ENCODE measurements at regions not wholly inside any gene's neighbourhood (a gene's known extent, or its start where the extent isn't known, plus 50 kb on each side); places are given as distances from the start of the nearest gene placed in this dataset.
"Not testable (repeated sequence)": the region's sequence is repeated elsewhere in the genome, so short reads cannot be mapped to it uniquely, and the experiment has no call there.

DNA sequence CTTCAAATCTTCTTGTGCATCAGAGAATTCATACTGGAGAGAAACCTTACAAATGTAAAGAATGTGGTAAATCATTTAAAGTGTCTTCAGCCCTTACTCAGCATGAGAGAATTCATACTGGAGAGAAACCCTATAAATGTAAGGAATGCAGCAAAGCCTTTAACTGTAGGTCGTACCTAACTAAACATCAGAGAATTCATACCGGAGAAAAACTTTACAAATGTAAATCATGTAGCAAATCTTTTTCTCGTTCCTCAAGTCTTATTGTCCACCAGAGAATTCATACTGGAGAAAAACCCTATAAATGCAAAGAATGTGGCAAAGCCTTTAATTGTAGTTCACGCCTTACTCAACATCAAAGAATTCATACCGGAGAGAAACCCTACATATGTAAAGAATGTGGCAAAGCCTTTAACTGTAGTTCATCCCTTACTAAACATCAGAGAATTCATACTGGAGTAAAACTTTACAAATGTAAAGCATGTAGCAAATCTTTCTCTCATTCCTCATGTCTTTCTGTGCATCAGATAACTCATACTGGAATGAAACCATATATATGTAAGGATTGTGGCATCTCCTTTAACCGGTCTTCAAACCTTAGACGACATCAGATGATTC, 118.5 kb upstream of the ZNF267 start:
- DNase-seq, result no peak

DNA sequence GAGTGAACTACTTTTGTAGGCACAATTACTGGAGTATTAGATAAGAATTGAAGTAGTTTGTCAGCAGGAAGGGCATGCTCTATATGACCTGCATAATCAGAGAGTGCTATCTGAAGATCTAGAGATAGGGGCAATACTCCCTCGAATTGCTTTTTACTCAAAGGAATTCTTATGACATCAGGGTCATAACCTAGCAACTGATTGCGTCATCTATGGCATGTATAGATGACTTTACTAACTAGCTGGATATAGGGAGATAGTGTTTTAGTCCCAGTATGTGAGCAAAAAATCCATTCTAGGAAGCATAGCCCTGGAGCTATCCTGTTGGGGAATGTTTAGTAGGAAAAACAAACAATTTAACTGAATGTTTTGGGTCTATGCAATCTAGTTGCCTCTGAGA, 109.5 kb upstream of the ZNF267 start:
- no peak for DNase-seq

DNA sequence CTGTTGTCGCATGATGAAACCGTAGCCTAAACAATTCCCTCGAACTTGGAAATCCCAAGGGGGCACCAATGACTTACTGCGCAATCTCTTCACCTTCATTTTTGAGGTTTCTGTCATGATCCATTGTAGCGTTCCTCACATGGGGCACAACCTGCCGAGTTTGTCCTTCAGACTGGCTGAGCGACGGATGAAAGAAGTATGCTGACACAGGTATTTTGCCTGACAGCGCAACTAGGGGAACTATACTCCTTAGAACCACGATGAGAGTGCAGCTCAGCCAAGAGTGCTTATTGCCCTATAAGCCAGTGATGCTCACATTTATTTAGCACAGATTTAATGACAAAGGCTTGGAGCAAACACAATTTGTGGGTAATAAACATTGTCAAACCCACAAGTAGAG, 106.3 kb upstream of the ZNF267 start:
- no peak for DNase-seq

DNA sequence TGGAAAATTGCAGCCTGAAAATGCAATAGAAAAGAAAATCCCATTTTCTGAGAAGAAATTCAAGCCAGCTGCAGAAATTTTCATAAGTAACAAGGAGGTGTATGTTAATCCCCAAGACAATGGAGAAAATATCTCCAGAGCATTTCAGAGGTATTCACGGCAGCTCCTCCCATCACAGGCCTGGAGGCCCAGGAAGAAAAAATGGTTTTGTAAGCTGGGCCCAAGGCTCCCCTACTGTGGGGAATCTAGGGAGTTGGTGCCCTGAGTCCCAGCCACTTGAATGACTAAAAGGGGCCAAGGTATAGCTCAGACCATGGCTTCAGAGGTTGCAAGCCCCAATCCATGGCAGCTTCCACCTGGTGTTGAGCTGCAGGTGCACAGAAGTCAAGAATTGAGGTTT, 93.3 kb upstream of the ZNF267 start:
- DNase-seq, result no peak

DNA sequence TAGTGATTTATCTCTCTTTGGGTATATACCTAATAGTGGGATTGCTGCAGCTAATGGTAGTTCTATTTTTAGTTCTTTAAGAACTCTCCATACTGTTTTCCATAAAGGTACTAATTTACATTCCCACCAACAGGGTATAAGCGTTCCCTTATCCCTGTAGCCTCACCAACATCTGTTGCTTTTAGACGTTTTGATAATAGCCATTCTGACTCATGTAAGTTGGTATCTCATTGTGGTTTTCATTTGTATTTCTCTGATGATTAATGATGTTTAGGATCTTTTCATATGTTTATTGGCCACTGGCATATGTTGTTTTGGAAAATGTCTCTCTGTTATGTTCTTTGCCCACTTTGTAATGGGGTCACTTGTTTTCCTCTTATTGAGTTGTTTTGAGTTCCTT, 88.5 kb upstream of the ZNF267 start:
- no peak for DNase-seq

DNA sequence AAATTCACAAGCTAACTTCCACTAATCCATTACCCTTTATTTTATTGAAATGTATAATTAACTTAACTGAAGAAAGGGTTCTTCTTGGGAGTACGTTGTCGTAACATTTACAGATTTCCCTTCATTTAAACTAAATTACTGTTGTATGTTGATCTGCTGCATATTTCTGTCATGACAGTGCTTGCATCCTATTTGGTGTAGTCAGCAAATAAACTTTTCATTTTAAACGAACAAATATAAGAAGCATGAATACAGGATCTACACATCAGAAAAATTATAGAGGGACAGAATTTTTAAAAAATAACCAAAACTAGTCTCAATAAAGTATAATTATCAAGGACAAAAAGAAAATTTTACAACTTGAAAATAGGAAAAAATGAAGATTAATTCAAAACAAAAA, 66.5 kb upstream of the ZNF267 start:
- no peak for DNase-seq

DNA sequence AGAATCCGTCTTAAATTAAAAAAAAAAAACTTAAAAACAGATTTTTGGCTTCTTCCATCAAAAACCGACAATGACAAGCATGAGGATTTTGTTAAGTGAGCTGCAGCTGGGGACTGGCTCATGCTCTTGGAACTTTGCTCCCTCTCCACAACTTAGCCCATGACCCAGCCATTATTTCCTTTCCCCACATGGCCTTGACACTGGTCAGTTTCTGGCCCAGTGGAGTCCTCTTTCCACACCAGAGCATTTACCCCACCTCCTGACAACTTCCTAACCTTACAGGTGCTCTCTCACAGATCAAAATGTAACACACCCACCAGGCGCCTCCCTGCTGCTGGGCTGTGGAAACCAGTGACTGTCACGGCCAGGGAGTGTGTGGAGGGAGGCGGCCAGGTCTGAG, 62.7 kb upstream of the ZNF267 start:
- DNase-seq, result no peak

DNA sequence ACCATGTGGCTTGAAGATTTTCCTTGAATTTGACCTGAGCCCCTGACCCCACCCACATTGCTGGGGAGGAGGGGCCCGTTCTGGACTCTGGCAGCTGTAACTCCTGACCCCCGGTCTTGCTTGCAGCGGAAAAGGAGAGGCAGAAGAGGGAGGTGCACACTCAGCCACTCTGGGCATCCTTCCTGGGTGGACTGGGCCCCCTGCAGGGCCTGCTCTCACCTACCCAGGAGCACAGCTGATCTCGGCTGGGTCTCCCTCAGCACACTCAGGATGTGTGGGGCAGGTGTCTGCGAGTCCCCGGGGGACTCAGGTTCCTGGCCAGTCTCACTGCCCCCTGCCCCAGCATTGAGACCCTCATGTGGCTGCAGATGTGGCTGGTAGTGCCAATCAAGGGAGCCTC, 57.5 kb upstream of the ZNF267 start:
- not testable (repeated sequence) for DNase-seq

DNA sequence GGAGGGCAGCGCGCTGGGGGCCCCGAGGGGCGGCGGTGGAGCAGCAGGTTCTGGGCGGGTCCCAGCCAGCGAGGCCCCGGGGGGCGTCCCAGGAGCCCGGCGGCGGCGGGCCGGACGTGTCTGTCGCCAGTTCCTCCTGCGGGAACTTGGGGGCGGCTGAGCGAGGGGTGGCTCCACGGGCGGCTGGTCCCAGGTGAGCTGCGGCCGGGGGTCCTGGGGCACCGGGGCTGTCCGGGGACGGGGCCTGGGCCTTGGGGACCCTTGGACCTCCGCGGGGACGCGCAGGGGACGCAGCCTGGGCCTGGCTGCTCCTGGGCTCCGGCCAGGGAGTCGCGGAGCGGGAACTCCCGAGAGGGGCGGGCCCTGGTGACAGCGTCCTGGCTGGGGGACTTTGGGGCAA, 54.2 kb upstream of the ZNF267 start:
- no peak for DNase-seq

DNA sequence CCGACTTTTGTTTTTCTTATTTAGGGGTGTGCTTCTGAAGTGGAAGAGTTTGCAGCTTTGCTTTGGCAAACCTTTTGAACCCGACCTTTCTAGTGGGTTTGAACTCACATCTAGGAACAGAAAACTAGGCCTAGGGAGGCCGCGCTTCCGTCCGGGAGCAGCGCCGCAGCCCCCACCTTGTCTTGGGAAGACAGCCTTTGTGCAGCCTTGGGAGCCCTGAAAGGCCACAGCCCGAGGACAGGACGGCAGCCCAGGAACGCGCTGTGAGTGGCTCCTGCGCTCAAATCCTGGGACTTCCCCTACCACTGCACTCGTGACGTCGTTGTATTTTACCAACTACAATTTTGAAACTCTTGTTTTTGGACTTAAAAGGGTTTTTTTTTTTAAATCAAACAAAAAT, 53.7 kb upstream of the ZNF267 start:
- no peak for DNase-seq
